IMR-90 (cell line): ENCODE measurements at regions not wholly inside any gene's neighbourhood (a gene's known extent, or its start where the extent isn't known, plus 50 kb on each side); places are given as distances from the start of the nearest gene placed in this dataset.

ENCODE experiments used
- ATAC-seq: fragments of 200-7000 bp; cut with Tn5 transposase; 2 replicates; pipeline ENCODE4 v1.9.1; 2020; ENCODE audit warnings: low read depth, mild to moderate bottlenecking, moderate library complexity
- BruUV-seq: library from RNA; stranded (reverse); fragments of 400-500 nt; replicated peaks from 2 replicates; lab custom pipeline; 2021; lab: Mats Ljungman, UMichigan
- CTCF ChIA-PET: fragments of 300-600 bp; formaldehyde crosslinking; extraction: SDS; loops from one replicate; lab custom pipeline; 2021; ENCODE audit warnings: antibody characterized with exemption; lab: Yijun Ruan, JAX
- POLR2A ChIA-PET: fragments of 300-600 bp; sonication (Branson Sonifier 250); formaldehyde crosslinking; loops from one replicate; lab custom pipeline; 2022; ENCODE audit warnings: antibody characterized with exemption; ENCODE audit not compliant: unreplicated experiment; lab: Charles Lee
- DNase-seq: peaks from one replicate; pipeline ENCODE4 v3.0.0; 2013
- H2AFZ ChIP-seq: replicated peaks from 2 replicates; pipeline ENCODE3; 2013; ENCODE audit warnings: low read length, mild to moderate bottlenecking; ENCODE audit not compliant: poor library complexity
- H2AK5ac ChIP-seq: 2 replicates; pipeline ENCODE4 v1.6.1; 2013; ENCODE audit warnings: low read depth, low read length, inconsistent platforms
- H2AK9ac ChIP-seq: replicated peaks from 2 replicates; pipeline ENCODE3; 2013; ENCODE audit warnings: mild to moderate bottlenecking, low read depth, low read length, moderate library complexity; ENCODE audit not compliant: poor library complexity
- H2BK120ac ChIP-seq: 2 replicates; pipeline ENCODE4 v1.6.1; 2013; ENCODE audit warnings: low read depth, low read length, inconsistent platforms
- H2BK15ac ChIP-seq: 3 replicates; pipeline ENCODE4 v1.6.1; 2013; ENCODE audit warnings: low read depth, low read length, inconsistent platforms
- H2BK20ac ChIP-seq: 2 replicates; pipeline ENCODE4 v1.6.1; 2013; ENCODE audit warnings: low read depth, mild to moderate bottlenecking, inconsistent platforms, low read length, moderate library complexity
- H2BK5ac ChIP-seq: 2 replicates; pipeline ENCODE4 v1.6.1; 2013; ENCODE audit warnings: mild to moderate bottlenecking, low read depth, low read length, inconsistent platforms; ENCODE audit not compliant: poor library complexity, severe bottlenecking
- H3K14ac ChIP-seq: replicated peaks from 2 replicates; pipeline ENCODE4 v1.6.1; 2013; ENCODE audit warnings: low read depth, low read length, inconsistent platforms
- H3K18ac ChIP-seq: 2 replicates; pipeline ENCODE4 v1.6.1; 2013; ENCODE audit warnings: low read depth, low read length, control low read depth
- H3K23ac ChIP-seq: 2 replicates; pipeline ENCODE4 v1.6.1; 2013; ENCODE audit warnings: low read depth, low read length, inconsistent platforms
- H3K27ac ChIP-seq: 2 replicates; pipeline ENCODE4 v1.5.1; 2013; ENCODE audit warnings: mild to moderate bottlenecking, control low read depth, low read length; ENCODE audit not compliant: insufficient read depth
- H3K27me3 ChIP-seq: 2 replicates; pipeline ENCODE4 v1.6.1; 2013; ENCODE audit warnings: low read length; ENCODE audit not compliant: control insufficient read depth, insufficient read depth
- H3K36me3 ChIP-seq: 2 replicates; pipeline ENCODE4 v1.6.1; 2013; ENCODE audit warnings: low read length, mixed read lengths; ENCODE audit not compliant: control insufficient read depth, insufficient read depth
- H3K4ac ChIP-seq: 2 replicates; pipeline ENCODE4 v1.6.1; 2013; ENCODE audit warnings: low read depth, low read length, inconsistent platforms
- H3K4me1 ChIP-seq: 2 replicates; pipeline ENCODE4 v1.6.1; 2013; ENCODE audit warnings: low read length, mixed read lengths; ENCODE audit not compliant: control insufficient read depth, insufficient read depth
- H3K4me2 ChIP-seq: 2 replicates; pipeline ENCODE4 v1.6.1; 2013; ENCODE audit warnings: low read depth, mild to moderate bottlenecking, control low read depth, low read length, moderate library complexity
- H3K4me3 ChIP-seq: 2 replicates; pipeline ENCODE4 v1.5.1; 2013; ENCODE audit warnings: low read depth, mild to moderate bottlenecking, control low read depth, low read length, moderate library complexity; ENCODE audit not compliant: insufficient read depth
- H3K56ac ChIP-seq: 2 replicates; pipeline ENCODE4 v1.6.1; 2013; ENCODE audit warnings: low read length, inconsistent platforms; ENCODE audit not compliant: insufficient read depth; ENCODE audit errors: extremely low read depth
- H3K79me1 ChIP-seq, 2 experiments: 2 replicates each; pipeline ENCODE4 v1.6.1; 2013; ENCODE audit warnings: low read length in 2 of 2, inconsistent platforms in 1 of 2, low read depth in 1 of 2
- H3K9ac ChIP-seq: 2 replicates; pipeline ENCODE4 v1.6.1; 2013; ENCODE audit warnings: low read depth, low read length, control low read depth
- H3K9me1 ChIP-seq: 2 replicates; pipeline ENCODE4 v1.6.1; 2013; ENCODE audit warnings: low read length, inconsistent platforms; ENCODE audit not compliant: insufficient read depth
- H3K9me3 ChIP-seq: 2 replicates; pipeline ENCODE4 v1.6.1; 2013; ENCODE audit warnings: low read length; ENCODE audit not compliant: control insufficient read depth, insufficient read depth
- H4K20me1 ChIP-seq: 2 replicates; pipeline ENCODE4 v1.6.1; 2013; ENCODE audit warnings: low read length, inconsistent platforms; ENCODE audit not compliant: insufficient read depth
- H4K5ac ChIP-seq: 2 replicates; pipeline ENCODE4 v1.6.1; 2013; ENCODE audit warnings: mild to moderate bottlenecking, low read depth, low read length, control low read depth
- H4K8ac ChIP-seq, 2 experiments: 2 replicates each; pipeline ENCODE4 v1.6.1; 2013; ENCODE audit warnings: low read depth in 2 of 2, low read length in 2 of 2, control low read depth in 1 of 2, inconsistent platforms in 1 of 2
- H4K91ac ChIP-seq: 2 replicates; pipeline ENCODE4 v1.6.1; 2013; ENCODE audit warnings: low read depth, low read length, inconsistent platforms; ENCODE audit not compliant: insufficient read depth
- FOS ChIP-seq: fragments of 150-350 bp; IDR thresholded peaks from 2 replicates; pipeline ENCODE4 v1.6.1; 2016; ENCODE audit warnings: low read depth, low read length
- MXI1 ChIP-seq: IDR thresholded peaks from 2 replicates; pipeline ENCODE4 v1.6.1; 2012; ENCODE audit warnings: low read depth, mild to moderate bottlenecking, low read length, moderate library complexity, borderline replicate concordance
- RAD21 ChIP-seq: IDR thresholded peaks from 2 replicates; pipeline ENCODE4 v1.6.1; 2012; ENCODE audit warnings: low read length, improper control_type of control experiment
- RFX5 ChIP-seq: IDR thresholded peaks from 2 replicates; pipeline ENCODE4 v1.8.0; 2012; ENCODE audit warnings: low read depth, mild to moderate bottlenecking, low read length, moderate library complexity
- dilution Hi-C: fragments of 300-500 bp; cut with HindIII; formaldehyde crosslinking; loops from one replicate; pipeline ENCODE4 v1.14.3; 2018; ENCODE audit warnings: low sequenced_read_pairs; ENCODE audit not compliant: unreplicated experiment
- in situ Hi-C: fragments of 300-500 bp; cut with MboI; formaldehyde crosslinking; loops from 3 replicates; pipeline ENCODE4 v1.14.3; 2019; ENCODE audit warnings: low sequenced_read_pairs, inconsistent platforms, mixed read lengths
- intact Hi-C: fragments of 100-400 bp; cut with micrococcal nuclease; formaldehyde crosslinking; loops from 2 replicates; pipeline ENCODE4 v1.10.0; 2022
- TF ChIP-seq, protein P1 (sequence below): conservative IDR thresholded peaks from 2 replicates; pipeline ENCODE4 v1.5.1; 2012; ENCODE audit warnings: mild to moderate bottlenecking, low read depth, low read length, improper control_type of control experiment

DNA sequence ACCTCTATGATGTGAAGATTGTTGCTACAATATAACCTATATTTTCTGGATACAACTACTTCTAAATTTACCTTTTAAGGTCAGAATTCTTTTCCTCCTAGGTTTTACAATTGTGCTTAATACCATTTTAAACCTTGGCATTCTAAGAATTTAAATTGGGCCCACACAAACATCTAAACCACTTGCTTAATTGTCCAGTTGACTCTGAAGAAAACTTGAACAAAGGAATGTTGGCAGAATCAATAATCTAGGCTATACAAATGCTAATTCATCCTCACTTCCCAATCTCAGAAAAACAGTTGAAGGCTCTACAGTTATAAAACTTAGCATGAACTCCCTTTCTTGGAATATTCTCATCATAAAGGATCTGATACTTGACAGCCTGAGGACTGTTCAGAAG lies 84.3 kb downstream of the RPRM start:
- ATAC-seq, result no peak
- no peak overlapping the region for H2AK9ac ChIP-seq

More for the DNA sequence above, 84.3 kb downstream of the RPRM start:
- no peaks in the 10 kb centered on the region for H3K9me1 ChIP-seq
- no peak overlapping the region for H3K27ac ChIP-seq
- dilution Hi-C loops, result no loop called here
- intact Hi-C loops, result no loop called here
- TF ChIP-seq RAD21 (no peak), FOS (no peak), MXI1 (no peak), RFX5 (no peak)
- TF ChIP-seq, protein P1, sequence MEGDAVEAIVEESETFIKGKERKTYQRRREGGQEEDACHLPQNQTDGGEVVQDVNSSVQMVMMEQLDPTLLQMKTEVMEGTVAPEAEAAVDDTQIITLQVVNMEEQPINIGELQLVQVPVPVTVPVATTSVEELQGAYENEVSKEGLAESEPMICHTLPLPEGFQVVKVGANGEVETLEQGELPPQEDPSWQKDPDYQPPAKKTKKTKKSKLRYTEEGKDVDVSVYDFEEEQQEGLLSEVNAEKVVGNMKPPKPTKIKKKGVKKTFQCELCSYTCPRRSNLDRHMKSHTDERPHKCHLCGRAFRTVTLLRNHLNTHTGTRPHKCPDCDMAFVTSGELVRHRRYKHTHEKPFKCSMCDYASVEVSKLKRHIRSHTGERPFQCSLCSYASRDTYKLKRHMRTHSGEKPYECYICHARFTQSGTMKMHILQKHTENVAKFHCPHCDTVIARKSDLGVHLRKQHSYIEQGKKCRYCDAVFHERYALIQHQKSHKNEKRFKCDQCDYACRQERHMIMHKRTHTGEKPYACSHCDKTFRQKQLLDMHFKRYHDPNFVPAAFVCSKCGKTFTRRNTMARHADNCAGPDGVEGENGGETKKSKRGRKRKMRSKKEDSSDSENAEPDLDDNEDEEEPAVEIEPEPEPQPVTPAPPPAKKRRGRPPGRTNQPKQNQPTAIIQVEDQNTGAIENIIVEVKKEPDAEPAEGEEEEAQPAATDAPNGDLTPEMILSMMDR, result no peak
- H2BK120ac ChIP-seq, result no peak overlapping the region
- no peak overlapping the region for H3K9ac ChIP-seq
- H4K5ac ChIP-seq, result no peak overlapping the region
- no peak overlapping the region for H2AK5ac ChIP-seq
- no TSS peak for BruUV-seq
- no peak overlapping the region for H2BK15ac ChIP-seq
- no peaks in the 10 kb centered on the region for H3K36me3 ChIP-seq
- no peaks in the 10 kb centered on the region for H3K4me1 ChIP-seq
- H3K79me1 ChIP-seq, result no peaks in the 10 kb centered on the region
- no peak overlapping the region for H2AFZ ChIP-seq
- H3K23ac ChIP-seq, result no peak overlapping the region
- H4K8ac ChIP-seq, result no peak overlapping the region
- ChIA-PET CTCF (no interaction called here), POLR2A (no interaction called here)
- H2BK5ac ChIP-seq, result no peak overlapping the region
- no peak overlapping the region for H2BK20ac ChIP-seq
- no peaks in the 10 kb centered on the region for H3K27me3 ChIP-seq
- no peak overlapping the region for H3K4me3 ChIP-seq
- no peak overlapping the region for H3K4me2 ChIP-seq
- H3K9me3 ChIP-seq, result peaks cover 2% of the 10 kb centered on the region; the same call in 1 of the 2 replicates
- in situ Hi-C loops, result no loop called here
- no peak overlapping the region for H3K14ac ChIP-seq
- no peak overlapping the region for H3K18ac ChIP-seq
- DNase-seq, result no peak
- no peaks in the 10 kb centered on the region for H4K20me1 ChIP-seq
- no peak overlapping the region for H3K56ac ChIP-seq
- no peak overlapping the region for H4K91ac ChIP-seq
- no peak overlapping the region for H3K4ac ChIP-seq
